Activated B cell treated with CpG ODN at 0.5 μM for 24 hours (primary cell): ENCODE measurements at regions not wholly inside any gene's neighbourhood (a gene's known extent, or its start where the extent isn't known, plus 50 kb on each side); places are given as distances from the start of the nearest gene placed in this dataset.

Experiments used
- ATAC-seq: fragments of 200-7000 bp; cut with Tn5 transposase; one replicate; pipeline ENCODE4 v1.10.0; 2021; ENCODE audit warnings: low read depth, mild to moderate bottlenecking, moderate library complexity
- CTCF ChIA-PET: fragments of 350-600 bp; sonication (Branson Sonifier 250); formaldehyde crosslinking; loops from one replicate; lab custom pipeline; 2021; ENCODE audit warnings: antibody characterized with exemption; lab: Charles Lee
- POLR2A ChIA-PET: fragments of 350-600 bp; sonication (Branson Sonifier 250); formaldehyde crosslinking; loops from one replicate; lab custom pipeline; 2021; ENCODE audit warnings: antibody characterized with exemption; lab: Charles Lee
- DNase-seq: peaks from one replicate; pipeline ENCODE4 v3.0.0; 2022
- H3K27ac Mint-ChIP-seq: one replicate; pipeline ENCODE4 v1.8.0; 2020; ENCODE audit warnings: mixed read lengths
- H3K27me3 Mint-ChIP-seq: one replicate; pipeline ENCODE4 v1.8.0; 2021; ENCODE audit warnings: mixed read lengths
- H3K36me3 Mint-ChIP-seq: one replicate; pipeline ENCODE4 v1.8.0; 2021; ENCODE audit warnings: low read depth, mixed read lengths
- H3K4me1 Mint-ChIP-seq: one replicate; pipeline ENCODE4 v1.8.0; 2021; ENCODE audit warnings: mixed read lengths
- H3K4me3 Mint-ChIP-seq: one replicate; pipeline ENCODE4 v1.8.0; 2020; ENCODE audit warnings: mild to moderate bottlenecking, mixed read lengths
- H3K9me3 Mint-ChIP-seq: one replicate; pipeline ENCODE4 v1.8.0; 2020; ENCODE audit warnings: mixed read lengths
- CTCF ChIP-seq: fragments of 200-600 bp; IDR thresholded peaks from one replicate; pipeline ENCODE4 v1.8.0; 2022; ENCODE audit warnings: antibody characterized with exemption, mild to moderate bottlenecking
- intact Hi-C: fragments of 100-400 bp; cut with micrococcal nuclease; formaldehyde crosslinking; loops from one replicate; pipeline ENCODE4 v1.15.1; 2024

- H3K27ac Mint-ChIP-seq = no peak overlapping the region
- ATAC-seq = no peak
- no peaks in the 10 kb centered on the region for H3K27me3 Mint-ChIP-seq
- intact Hi-C loops = no loop called here
- POLR2A ChIA-PET = no interaction called here
- DNase-seq = no peak
- TF ChIP-seq CTCF = no peak
- peaks cover 18% of the 10 kb centered on the region for H3K9me3 Mint-ChIP-seq
- H3K36me3 Mint-ChIP-seq = peaks cover 4% of the 10 kb centered on the region
- peaks cover 14% of the 10 kb centered on the region for H3K4me1 Mint-ChIP-seq
- H3K4me3 Mint-ChIP-seq = no peak overlapping the region
- CTCF ChIA-PET = no interaction called here
These were observed 136.7 kb downstream of the CASP12 start for GRCh38 chr11:104761511-104761910.

GRCh38 chr11:104759464-104759863 is 138.8 kb downstream of the CASP12 start:
- Mint-ChIP-seq H3K27ac (no peak overlapping the region), H3K9me3 (peaks cover 18% of the 10 kb centered on the region), H3K4me3 (no peak overlapping the region), H3K36me3 (peaks cover 4% of the 10 kb centered on the region), H3K27me3 (no peaks in the 10 kb centered on the region), H3K4me1 (peaks cover 11% of the 10 kb centered on the region)
- no peak for TF ChIP-seq CTCF
- CTCF ChIA-PET = no interaction called here
- intact Hi-C loops = no loop called here
- ATAC-seq (no peak), DNase-seq (no peak)
- POLR2A ChIA-PET = no interaction called here

GRCh38 chr11:104738918-104739317 is 159.3 kb downstream of the CASP12 start:
- DNase-seq (no peak), ATAC-seq (no peak)
- Mint-ChIP-seq H3K9me3 (no peaks in the 10 kb centered on the region), H3K36me3 (no peaks in the 10 kb centered on the region), H3K4me3 (no peak overlapping the region), H3K4me1 (peaks cover 5% of the 10 kb centered on the region), H3K27ac (no peak overlapping the region), H3K27me3 (no peaks in the 10 kb centered on the region)
- intact Hi-C loops = no loop called here
- POLR2A ChIA-PET = no interaction called here
- no peak for TF ChIP-seq CTCF
- CTCF ChIA-PET = no interaction called here

- POLR2A ChIA-PET = no interaction called here
- intact Hi-C loops = no loop called here
These were observed 160.1 kb downstream of the CASP12 start for GRCh38 chr11:104738208-104738607.

GRCh38 chr11:104736502-104736901 is 161.8 kb downstream of the CASP12 start:
- Mint-ChIP-seq H3K4me3 (no peak overlapping the region), H3K36me3 (no peaks in the 10 kb centered on the region), H3K9me3 (no peaks in the 10 kb centered on the region), H3K27me3 (no peaks in the 10 kb centered on the region), H3K27ac (no peak overlapping the region), H3K4me1 (peaks cover 5% of the 10 kb centered on the region)
- ChIA-PET CTCF (no interaction called here), POLR2A (interaction anchor here (0.7 kb wide), 1 partner anchor 18 kb away, joined by 3 read pairs; no protein-coding TSS in a partner anchor)
- no peak for ATAC-seq
- intact Hi-C loops = no loop called here
- no peak for TF ChIP-seq CTCF
- no peak for DNase-seq

More at GRCh38 chr11:104738208-104738607, 160.1 kb downstream of the CASP12 start:
- H3K9me3 Mint-ChIP-seq = no peaks in the 10 kb centered on the region
- no peaks in the 10 kb centered on the region for H3K36me3 Mint-ChIP-seq
- H3K4me1 Mint-ChIP-seq = peaks cover 5% of the 10 kb centered on the region
- no peak overlapping the region for H3K4me3 Mint-ChIP-seq
- ATAC-seq = no peak
- no peak overlapping the region for H3K27ac Mint-ChIP-seq
- CTCF ChIA-PET = no interaction called here
- no peak for DNase-seq
- no peaks in the 10 kb centered on the region for H3K27me3 Mint-ChIP-seq
- TF ChIP-seq CTCF = no peak
